Prostate gland (tissue), 2 donors: ENCODE measurements at regions not wholly inside any gene's neighbourhood (a gene's known extent, or its start where the extent isn't known, plus 50 kb on each side); places are given as distances from the start of the nearest gene placed in this dataset.

ENCODE experiments used
- CTCF ChIP-seq, 4 experiments: fragments of 200-600 bp in 2 of 4; fragments of 450-650 bp in 2 of 4; sonication (generic) in 2 of 4; IDR thresholded peaks; 1 replicate in 3 of 4; 2 replicates in 1 of 4; pipeline ENCODE4 v1.5.1; 2016 to 2019; ENCODE audit warnings: antibody characterized with exemption in 4 of 4, mild to moderate bottlenecking in 2 of 4, moderate library complexity in 2 of 4
- POLR2A ChIP-seq: fragments of 450-650 bp; IDR thresholded peaks from one replicate; pipeline ENCODE4 v1.6.1; 2016; ENCODE audit warnings: antibody characterized with exemption, mild to moderate bottlenecking
- POLR2AphosphoS5 ChIP-seq: sonication (generic); formaldehyde crosslinking; IDR thresholded peaks from one replicate; pipeline ENCODE4 v1.6.1; 2017; ENCODE audit warnings: antibody characterized with exemption

GRCh38 chr6:23228439-23229024, 659.2 kb downstream of the HDGFL1 start:
- no peak for TF ChIP-seq POLR2A
- no peak for TF ChIP-seq CTCF (IDR thresholded peaks at IDR 0.05)
- TF ChIP-seq POLR2AphosphoS5: no peak
